HuH-7.5 (cell line): ENCODE measurements at regions not wholly inside any gene's neighbourhood (a gene's known extent, or its start where the extent isn't known, plus 50 kb on each side); places are given as distances from the start of the nearest gene placed in this dataset.
"Not testable (repeated sequence)": the region's sequence is repeated elsewhere in the genome, so short reads cannot be mapped to it uniquely, and the experiment has no call there.

Source experiments
- DNase-seq: peaks from one replicate; pipeline ENCODE4 v3.0.0; 2011; ENCODE audit warnings: low spot score

GRCh38 chr10:6984971-6985370 lies 404.9 kb upstream of the PRKCQ start:
- no peak for DNase-seq

- not testable (repeated sequence) for DNase-seq
These were observed 403.9 kb upstream of the PRKCQ start for GRCh38 chr10:6984016-6984415.

GRCh38 chr10:6980353-6980752 lies 400.3 kb upstream of the PRKCQ start:
- DNase-seq = no peak

- DNase-seq = no peak
These were observed 399.3 kb upstream of the PRKCQ start for GRCh38 chr10:6979371-6979770.

- DNase-seq = no peak
These were observed 398.1 kb upstream of the PRKCQ start for GRCh38 chr10:6978187-6978627.

- DNase-seq = no peak
These were observed 397.5 kb upstream of the PRKCQ start for GRCh38 chr10:6977398-6978186.

- DNase-seq = no peak
These were observed 393.8 kb upstream of the PRKCQ start for GRCh38 chr10:6973899-6974298.

GRCh38 chr10:6972226-6972625 lies 392.1 kb upstream of the PRKCQ start:
- no peak for DNase-seq

- no peak for DNase-seq
These were observed 389.6 kb upstream of the PRKCQ start for GRCh38 chr10:6969659-6970058.

GRCh38 chr10:6964543-6964942 lies 384.5 kb upstream of the PRKCQ start:
- no peak for DNase-seq

- no peak for DNase-seq
These were observed 382.5 kb upstream of the PRKCQ start for GRCh38 chr10:6962576-6962975.

- no peak for DNase-seq
These were observed 378.6 kb upstream of the PRKCQ start for GRCh38 chr10:6958711-6959110.

GRCh38 chr10:6958254-6958653 lies 378.2 kb upstream of the PRKCQ start:
- no peak for DNase-seq

- DNase-seq = no peak
These were observed 377.8 kb upstream of the PRKCQ start for GRCh38 chr10:6957851-6958250.

- no peak for DNase-seq
These were observed 376.5 kb upstream of the PRKCQ start for GRCh38 chr10:6956562-6956961.

GRCh38 chr10:6953271-6953801 lies 373.3 kb upstream of the PRKCQ start:
- DNase-seq = no peak

GRCh38 chr10:6951732-6952131 lies 371.7 kb upstream of the PRKCQ start:
- no peak for DNase-seq

- no peak for DNase-seq
These were observed 370.1 kb upstream of the PRKCQ start for GRCh38 chr10:6950133-6950532.

- no peak for DNase-seq
These were observed 364.4 kb upstream of the PRKCQ start for GRCh38 chr10:6944436-6944835.

GRCh38 chr10:6938384-6938783 lies 358.3 kb upstream of the PRKCQ start:
- no peak for DNase-seq

- no peak for DNase-seq
These were observed 356.9 kb upstream of the PRKCQ start for GRCh38 chr10:6936931-6937330.

- DNase-seq = no peak
These were observed 349.2 kb upstream of the PRKCQ start for GRCh38 chr10:6929148-6929830.

GRCh38 chr10:6928586-6928985 lies 348.5 kb upstream of the PRKCQ start:
- no peak for DNase-seq
